Liver (tissue), 8 donors: ENCODE measurements at regions not wholly inside any gene's neighbourhood (a gene's known extent, or its start where the extent isn't known, plus 50 kb on each side); places are given as distances from the start of the nearest gene placed in this dataset.

Experiments
- DNase-seq: peaks from one replicate; pipeline ENCODE4 v3.0.0-alpha.2; 2017; ENCODE audit warnings: low spot score
- H3K27ac ChIP-seq, 2 donors: one replicate each; pipeline ENCODE4 v1.7.0; 2013; ENCODE audit warnings: inconsistent platforms in 2 of 2, low read length in 2 of 2, control low read depth in 1 of 2, low read depth in 1 of 2, mild to moderate bottlenecking in 1 of 2
- H3K27me3 ChIP-seq, 4 donors: one replicate each; pipeline versions ENCODE4 v1.6.1 to v1.7.0; 2013; ENCODE audit warnings: low read length in 3 of 4, inconsistent platforms in 1 of 4, mild to moderate bottlenecking in 1 of 4, moderate library complexity in 1 of 4; ENCODE audit not compliant: control insufficient read depth in 4 of 4, insufficient read depth in 4 of 4
- H3K36me3 ChIP-seq, 4 donors: one replicate each; pipeline versions ENCODE4 v1.6.1 to v1.7.0; 2013; ENCODE audit warnings: low read length in 3 of 4, mild to moderate bottlenecking in 3 of 4, low read depth in 1 of 4, moderate library complexity in 1 of 4; ENCODE audit not compliant: control insufficient read depth in 4 of 4, insufficient read depth in 3 of 4
- H3K4me1 ChIP-seq, 4 donors: one replicate each; pipeline versions ENCODE4 v1.6.1 to v1.7.0; 2013; ENCODE audit warnings: low read length in 3 of 4, mild to moderate bottlenecking in 3 of 4, moderate library complexity in 1 of 4; ENCODE audit not compliant: control insufficient read depth in 4 of 4, insufficient read depth in 4 of 4
- H3K4me3 ChIP-seq, 3 donors: one replicate each; pipeline versions ENCODE4 v1.6.1 to v1.7.0; 2013; ENCODE audit warnings: low read length in 3 of 3, control low read depth in 1 of 3, low read depth in 1 of 3, mild to moderate bottlenecking in 1 of 3
- H3K9ac ChIP-seq, 2 donors: one replicate each; pipeline ENCODE4 v1.7.0; 2013; ENCODE audit warnings: low read length in 2 of 2, mild to moderate bottlenecking in 2 of 2, moderate library complexity in 2 of 2, control low read depth in 1 of 2, low read depth in 1 of 2
- H3K9me3 ChIP-seq, 4 donors: one replicate each; pipeline versions ENCODE4 v1.6.1 to v1.7.0; 2013; ENCODE audit warnings: low read length in 3 of 4; ENCODE audit not compliant: control insufficient read depth in 4 of 4
- ATF3 ChIP-seq: IDR thresholded peaks from 2 replicates; pipeline ENCODE4 v1.6.1; 2016; ENCODE audit warnings: antibody characterized with exemption
- EGR1 ChIP-seq, 2 donors: IDR thresholded peaks; 2 replicates each; pipeline ENCODE4 v1.6.1; 2016 to 2018; ENCODE audit warnings: antibody characterized with exemption in 2 of 2, low read depth in 2 of 2
- FOXA1 ChIP-seq: IDR thresholded peaks from 2 replicates; pipeline ENCODE4 v1.6.1; 2016; ENCODE audit warnings: antibody characterized with exemption
- FOXA2 ChIP-seq: IDR thresholded peaks from 2 replicates; pipeline ENCODE4 v1.6.1; 2016; ENCODE audit warnings: antibody characterized with exemption
- GABPA ChIP-seq, 2 donors: IDR thresholded peaks in 1 of 2; conservative IDR thresholded peaks in 1 of 2; 2 replicates each; pipeline ENCODE4 v1.6.1; 2016; ENCODE audit warnings: antibody characterized with exemption in 2 of 2, mild to moderate bottlenecking in 1 of 2, moderate library complexity in 1 of 2
- HNF4A ChIP-seq, 2 donors: conservative IDR thresholded peaks; 2 replicates each; pipeline ENCODE4 v1.6.1; 2016; ENCODE audit warnings: antibody characterized with exemption in 2 of 2, mild to moderate bottlenecking in 2 of 2
- HNF4G ChIP-seq: IDR thresholded peaks from 2 replicates; pipeline ENCODE4 v1.6.1; 2016; ENCODE audit warnings: antibody characterized with exemption
- JUND ChIP-seq, 2 donors: IDR thresholded peaks; 2 replicates each; pipeline ENCODE4 v1.6.1; 2016; ENCODE audit warnings: antibody characterized with exemption in 2 of 2
- MAX ChIP-seq: IDR thresholded peaks from 2 replicates; pipeline ENCODE4 v1.6.1; 2016; ENCODE audit warnings: antibody characterized with exemption
- NR2F2 ChIP-seq: IDR thresholded peaks from 2 replicates; pipeline ENCODE4 v1.6.1; 2016; ENCODE audit warnings: antibody characterized with exemption
- RAD21 ChIP-seq, 2 donors: IDR thresholded peaks; 2 replicates each; pipeline ENCODE4 v1.6.1; 2016; ENCODE audit warnings: antibody characterized with exemption in 2 of 2, mild to moderate bottlenecking in 2 of 2
- REST ChIP-seq: IDR thresholded peaks from 2 replicates; pipeline ENCODE4 v1.6.1; 2016; ENCODE audit warnings: antibody characterized with exemption, mild to moderate bottlenecking
- RXRA ChIP-seq, 2 donors: IDR thresholded peaks; 2 replicates each; pipeline ENCODE4 v1.6.1; 2017 to 2018; ENCODE audit warnings: antibody characterized with exemption in 2 of 2, mild to moderate bottlenecking in 1 of 2
- SP1 ChIP-seq: IDR thresholded peaks from 2 replicates; pipeline ENCODE4 v1.6.1; 2018; ENCODE audit warnings: antibody characterized with exemption, mild to moderate bottlenecking
- TAF1 ChIP-seq: conservative IDR thresholded peaks from 2 replicates; pipeline ENCODE4 v1.6.1; 2016; ENCODE audit warnings: antibody characterized with exemption, mild to moderate bottlenecking
- YY1 ChIP-seq: IDR thresholded peaks from 2 replicates; pipeline ENCODE4 v1.6.1; 2016; ENCODE audit warnings: antibody characterized with exemption, mild to moderate bottlenecking
- WGBS: extraction: QIAGEN DNeasy Blood & Tissue Kit; methylation state at CpG from one replicate; pipeline ENCODE4 v1.1.7; 2013; 5-methylcytosine and 5-hydroxymethylcytosine counted together
- TF ChIP-seq, protein P1 (sequence below): fragments of 150-350 bp; IDR thresholded peaks from 2 replicates; pipeline ENCODE4 v1.5.1; 2017; ENCODE audit warnings: improper control_type of control experiment, low read depth, low read length; ENCODE audit not compliant: missing input control
- TF ChIP-seq, protein P2 (sequence below): IDR thresholded peaks from 2 replicates; pipeline ENCODE4 v1.6.1; 2016; ENCODE audit warnings: antibody characterized with exemption
- donor health status: healthy.
- donor health status: healthy.
- donor health status: healthy.
- donor health status: healthy.
- donor health status: healthy.

DNA sequence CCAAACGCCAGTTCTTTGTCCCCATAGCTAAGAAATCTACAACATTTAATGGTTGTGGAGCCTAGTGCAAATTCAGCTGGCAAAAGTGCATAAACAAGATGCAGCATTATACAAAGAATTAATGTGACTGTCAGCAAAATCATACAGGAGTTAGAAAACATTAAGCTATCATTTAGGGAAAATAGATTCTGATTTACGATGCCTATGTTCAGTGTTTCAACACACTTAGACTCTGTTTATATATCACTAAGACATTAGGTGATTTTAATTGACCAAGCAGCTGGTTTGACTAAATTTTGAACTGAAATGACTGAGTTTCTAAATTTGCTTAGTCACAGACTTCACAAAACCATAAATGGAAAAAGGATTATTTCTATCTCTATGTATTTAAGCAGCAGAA is 1076.8 kb downstream of the TBL1XR1 start:
- TF ChIP-seq EGR1 (IDR thresholded peaks at IDR 0.05; ENCODE audit: low read depth in 2 of 2) (no peak), YY1 (no peak), REST (no peak), NR2F2 (no peak), RXRA (IDR thresholded peaks at IDR 0.05) (no peak), SP1 (no peak), FOXA1 (no peak), HNF4G (no peak), HNF4A (conservative IDR thresholded peaks at IDR 0.05) (no peak), MAX (no peak), JUND (IDR thresholded peaks at IDR 0.05) (no peak), FOXA2 (no peak), TAF1 (no peak), RAD21 (IDR thresholded peaks at IDR 0.05) (no peak), ATF3 (no peak), GABPA (IDR thresholded peaks at IDR 0.05 in 1 of 2, conservative IDR thresholded peaks at IDR 0.05 in 1 of 2) (no peak)
- TF ChIP-seq, protein P1, sequence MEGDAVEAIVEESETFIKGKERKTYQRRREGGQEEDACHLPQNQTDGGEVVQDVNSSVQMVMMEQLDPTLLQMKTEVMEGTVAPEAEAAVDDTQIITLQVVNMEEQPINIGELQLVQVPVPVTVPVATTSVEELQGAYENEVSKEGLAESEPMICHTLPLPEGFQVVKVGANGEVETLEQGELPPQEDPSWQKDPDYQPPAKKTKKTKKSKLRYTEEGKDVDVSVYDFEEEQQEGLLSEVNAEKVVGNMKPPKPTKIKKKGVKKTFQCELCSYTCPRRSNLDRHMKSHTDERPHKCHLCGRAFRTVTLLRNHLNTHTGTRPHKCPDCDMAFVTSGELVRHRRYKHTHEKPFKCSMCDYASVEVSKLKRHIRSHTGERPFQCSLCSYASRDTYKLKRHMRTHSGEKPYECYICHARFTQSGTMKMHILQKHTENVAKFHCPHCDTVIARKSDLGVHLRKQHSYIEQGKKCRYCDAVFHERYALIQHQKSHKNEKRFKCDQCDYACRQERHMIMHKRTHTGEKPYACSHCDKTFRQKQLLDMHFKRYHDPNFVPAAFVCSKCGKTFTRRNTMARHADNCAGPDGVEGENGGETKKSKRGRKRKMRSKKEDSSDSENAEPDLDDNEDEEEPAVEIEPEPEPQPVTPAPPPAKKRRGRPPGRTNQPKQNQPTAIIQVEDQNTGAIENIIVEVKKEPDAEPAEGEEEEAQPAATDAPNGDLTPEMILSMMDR = no peak
- TF ChIP-seq, protein P2, sequence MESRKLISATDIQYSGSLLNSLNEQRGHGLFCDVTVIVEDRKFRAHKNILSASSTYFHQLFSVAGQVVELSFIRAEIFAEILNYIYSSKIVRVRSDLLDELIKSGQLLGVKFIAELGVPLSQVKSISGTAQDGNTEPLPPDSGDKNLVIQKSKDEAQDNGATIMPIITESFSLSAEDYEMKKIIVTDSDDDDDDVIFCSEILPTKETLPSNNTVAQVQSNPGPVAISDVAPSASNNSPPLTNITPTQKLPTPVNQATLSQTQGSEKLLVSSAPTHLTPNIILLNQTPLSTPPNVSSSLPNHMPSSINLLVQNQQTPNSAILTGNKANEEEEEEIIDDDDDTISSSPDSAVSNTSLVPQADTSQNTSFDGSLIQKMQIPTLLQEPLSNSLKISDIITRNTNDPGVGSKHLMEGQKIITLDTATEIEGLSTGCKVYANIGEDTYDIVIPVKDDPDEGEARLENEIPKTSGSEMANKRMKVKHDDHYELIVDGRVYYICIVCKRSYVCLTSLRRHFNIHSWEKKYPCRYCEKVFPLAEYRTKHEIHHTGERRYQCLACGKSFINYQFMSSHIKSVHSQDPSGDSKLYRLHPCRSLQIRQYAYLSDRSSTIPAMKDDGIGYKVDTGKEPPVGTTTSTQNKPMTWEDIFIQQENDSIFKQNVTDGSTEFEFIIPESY = no peak
- no peaks in the 10 kb centered on the region for H3K27me3 ChIP-seq
- no peaks in the 10 kb centered on the region for H3K36me3 ChIP-seq
- H3K4me1 ChIP-seq = no peaks in the 10 kb centered on the region
- DNase-seq = no peak
- no peak overlapping the region for H3K27ac ChIP-seq
- no peak overlapping the region for H3K4me3 ChIP-seq
- no peak overlapping the region for H3K9ac ChIP-seq
- 67% methylated on average over 2 of the region's 2 CpGs for WGBS
- peaks cover 0 to 7% (median 0%) of the 10 kb centered on the region in 4 donors for H3K9me3 ChIP-seq
